Panc1 (cell line): ENCODE measurements at regions not wholly inside any gene's neighbourhood (a gene's known extent, or its start where the extent isn't known, plus 50 kb on each side); places are given as distances from the start of the nearest gene placed in this dataset.

Experiments
- SIN3A ChIP-seq: IDR thresholded peaks from 2 replicates; pipeline ENCODE4 v1.6.1; 2012; ENCODE audit warnings: low read depth, mild to moderate bottlenecking, low read length, moderate library complexity, borderline replicate concordance; ENCODE audit not compliant: insufficient read depth
- TF ChIP-seq, protein P1 (sequence below): fragments of 450-650 bp; IDR thresholded peaks from 2 replicates; pipeline ENCODE4 v1.5.1; 2017; ENCODE audit warnings: mild to moderate bottlenecking

DNA sequence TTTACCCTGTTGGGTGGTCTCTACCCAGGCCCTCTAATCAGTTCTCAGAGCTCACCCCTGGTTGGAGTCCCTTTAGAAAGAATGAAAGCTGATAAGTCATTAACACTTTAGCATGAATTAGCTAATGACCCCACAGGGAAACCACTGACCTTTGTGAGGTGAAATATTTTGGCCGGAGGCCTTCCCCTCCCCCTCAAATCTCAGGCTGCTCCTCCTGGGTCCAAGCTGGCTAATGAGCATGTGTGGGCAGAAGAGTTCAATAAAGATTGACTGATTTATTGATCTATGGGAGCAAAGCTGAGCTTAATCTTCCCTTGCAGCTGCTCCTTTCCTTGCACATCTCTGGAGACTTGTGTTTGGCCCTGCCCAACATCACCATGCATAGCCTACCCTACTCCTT, 78.8 kb upstream of the CCDC85A start:
- TF ChIP-seq, protein P1, sequence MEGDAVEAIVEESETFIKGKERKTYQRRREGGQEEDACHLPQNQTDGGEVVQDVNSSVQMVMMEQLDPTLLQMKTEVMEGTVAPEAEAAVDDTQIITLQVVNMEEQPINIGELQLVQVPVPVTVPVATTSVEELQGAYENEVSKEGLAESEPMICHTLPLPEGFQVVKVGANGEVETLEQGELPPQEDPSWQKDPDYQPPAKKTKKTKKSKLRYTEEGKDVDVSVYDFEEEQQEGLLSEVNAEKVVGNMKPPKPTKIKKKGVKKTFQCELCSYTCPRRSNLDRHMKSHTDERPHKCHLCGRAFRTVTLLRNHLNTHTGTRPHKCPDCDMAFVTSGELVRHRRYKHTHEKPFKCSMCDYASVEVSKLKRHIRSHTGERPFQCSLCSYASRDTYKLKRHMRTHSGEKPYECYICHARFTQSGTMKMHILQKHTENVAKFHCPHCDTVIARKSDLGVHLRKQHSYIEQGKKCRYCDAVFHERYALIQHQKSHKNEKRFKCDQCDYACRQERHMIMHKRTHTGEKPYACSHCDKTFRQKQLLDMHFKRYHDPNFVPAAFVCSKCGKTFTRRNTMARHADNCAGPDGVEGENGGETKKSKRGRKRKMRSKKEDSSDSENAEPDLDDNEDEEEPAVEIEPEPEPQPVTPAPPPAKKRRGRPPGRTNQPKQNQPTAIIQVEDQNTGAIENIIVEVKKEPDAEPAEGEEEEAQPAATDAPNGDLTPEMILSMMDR: no peak
- no peak for TF ChIP-seq SIN3A
